GM19463 (cell line): ENCODE measurements at regions not wholly inside any gene's neighbourhood (a gene's known extent, or its start where the extent isn't known, plus 50 kb on each side); places are given as distances from the start of the nearest gene placed in this dataset.
A peak's percentile ranks its signal among the peaks of the same experiment; 100 is the strongest.
"Not testable (repeated sequence)": the region's sequence is repeated elsewhere in the genome, so short reads cannot be mapped to it uniquely, and the experiment has no call there.

ENCODE experiments used
- ATAC-seq: cut with Tn5 transposase; IDR thresholded peaks from one replicate; pipeline ENCODE4 v1.9.1; 2021; ENCODE audit warnings: mild to moderate bottlenecking, moderate library complexity; ENCODE audit not compliant: unreplicated experiment

- ATAC-seq: no peak
Observed at GRCh38 chr14:46596236-46596635, 55.3 kb downstream of the RPL10L start.

GRCh38 chr14:46582826-46583225 lies 68.8 kb downstream of the RPL10L start:
- ATAC-seq: no peak

DNA sequence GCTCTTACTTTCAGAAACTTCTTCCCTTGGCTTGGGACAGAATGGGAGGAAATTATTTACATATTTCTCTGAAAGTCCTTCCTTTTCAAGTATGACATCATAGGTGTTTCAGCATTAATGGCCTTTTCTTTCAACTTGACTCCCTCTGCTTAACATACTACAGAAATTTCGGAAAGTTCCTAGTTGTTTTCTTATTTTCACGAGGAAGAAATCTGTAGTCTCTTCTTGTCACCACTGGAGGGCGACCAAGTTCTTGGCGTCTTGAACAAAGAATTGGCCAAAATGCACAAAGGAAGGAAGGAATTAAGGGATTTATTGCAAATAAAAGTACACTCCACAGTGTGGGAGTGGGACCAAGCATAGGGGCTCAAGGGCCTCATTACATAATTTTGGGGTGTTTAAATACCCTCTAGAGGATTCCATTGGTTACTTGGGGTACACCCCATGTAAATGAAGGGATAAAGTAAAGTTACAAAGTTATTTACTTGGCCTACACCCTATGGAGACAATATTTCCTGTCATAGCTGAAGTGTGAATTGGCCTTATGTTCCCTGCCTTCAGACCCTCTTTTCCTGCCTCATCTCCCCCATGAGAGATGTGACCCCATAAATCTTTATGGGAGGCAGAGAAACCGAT lies 70.4 kb downstream of the RPL10L start:
- ATAC-seq: no peak

DNA sequence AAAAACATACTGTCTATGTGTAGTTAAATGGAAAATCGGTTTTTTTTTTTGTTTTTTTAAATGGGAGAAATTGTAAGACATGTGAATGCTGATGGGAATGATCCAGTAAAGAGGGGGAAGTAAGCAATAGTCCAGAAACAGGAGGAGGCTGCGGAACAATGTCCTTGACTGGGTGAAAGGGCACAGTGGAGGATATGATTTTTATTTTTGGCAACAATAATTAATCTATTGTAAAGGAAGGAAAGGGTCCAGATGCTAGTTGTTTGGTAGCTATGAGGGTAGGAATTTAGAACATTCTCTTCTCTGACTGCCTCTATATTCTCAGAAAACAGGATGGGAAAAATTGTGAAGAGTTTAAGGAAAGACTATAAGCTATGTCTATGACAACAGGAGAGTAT lies 76.6 kb downstream of the RPL10L start:
- no peak for ATAC-seq

- ATAC-seq: no peak
Observed at GRCh38 chr14:46574221-46574977, 77.2 kb downstream of the RPL10L start.

DNA sequence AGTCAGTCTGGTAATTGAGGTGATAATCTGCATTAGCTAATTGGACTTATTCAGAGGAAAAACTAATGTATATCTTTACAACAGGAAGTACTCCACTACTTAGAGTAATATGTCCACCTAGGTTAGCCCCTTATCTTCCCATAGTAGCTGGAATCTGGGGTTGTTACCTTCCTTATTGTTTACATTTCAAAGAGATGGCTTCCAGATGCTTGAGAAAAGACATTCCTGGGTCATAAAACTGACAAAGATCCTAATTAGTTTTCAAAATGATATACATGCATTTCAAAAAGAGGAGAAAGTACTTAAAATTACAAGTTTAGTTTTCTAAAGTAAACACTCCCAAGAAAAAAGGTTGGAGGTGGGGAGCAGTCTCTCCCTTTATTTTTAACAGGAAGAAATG lies 78.1 kb downstream of the RPL10L start:
- ATAC-seq: no peak

DNA sequence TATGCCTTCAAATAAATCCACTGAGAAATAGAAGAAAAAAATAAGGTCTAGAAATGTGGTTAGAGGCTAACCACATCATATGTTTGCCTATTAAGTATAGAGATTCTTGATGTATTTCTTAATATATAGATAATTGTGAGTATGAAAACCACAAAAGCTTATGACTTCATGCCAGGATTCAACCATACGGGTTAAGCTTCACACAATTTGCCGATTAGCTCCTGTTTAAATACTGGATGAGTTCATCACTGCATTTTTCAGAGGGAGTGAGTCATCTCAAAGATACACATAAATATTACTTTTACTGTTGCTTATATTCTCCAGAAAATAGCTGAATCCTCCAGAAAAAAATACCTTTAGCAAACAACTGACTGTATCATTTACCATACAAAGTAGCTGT lies 79.6 kb downstream of the RPL10L start:
- ATAC-seq: no peak

GRCh38 chr14:46568161-46568560 lies 83.4 kb downstream of the RPL10L start:
- not testable (repeated sequence) for ATAC-seq

DNA sequence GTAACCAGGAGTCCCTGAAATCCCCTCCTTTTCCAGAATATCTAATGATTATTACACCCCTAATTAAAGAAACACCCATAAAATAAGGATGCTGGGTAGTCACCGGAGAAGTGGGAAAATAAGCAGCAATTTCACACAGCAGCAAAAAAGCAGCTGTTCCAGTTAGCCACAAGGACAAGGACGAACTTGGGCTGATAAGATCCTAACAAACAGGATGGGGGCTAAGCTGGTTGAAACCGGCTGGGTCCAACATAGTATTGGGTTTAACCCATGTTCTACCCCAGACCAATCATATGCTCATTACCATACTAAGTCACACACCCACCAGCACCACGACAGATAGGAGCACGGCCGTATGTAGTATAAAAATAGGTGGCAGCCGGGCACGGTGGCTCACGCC lies 100.7 kb downstream of the RPL10L start:
- ATAC-seq: no peak

- no peak for ATAC-seq
Observed at GRCh38 chr14:46540986-46541385, 110.6 kb downstream of the RPL10L start.

DNA sequence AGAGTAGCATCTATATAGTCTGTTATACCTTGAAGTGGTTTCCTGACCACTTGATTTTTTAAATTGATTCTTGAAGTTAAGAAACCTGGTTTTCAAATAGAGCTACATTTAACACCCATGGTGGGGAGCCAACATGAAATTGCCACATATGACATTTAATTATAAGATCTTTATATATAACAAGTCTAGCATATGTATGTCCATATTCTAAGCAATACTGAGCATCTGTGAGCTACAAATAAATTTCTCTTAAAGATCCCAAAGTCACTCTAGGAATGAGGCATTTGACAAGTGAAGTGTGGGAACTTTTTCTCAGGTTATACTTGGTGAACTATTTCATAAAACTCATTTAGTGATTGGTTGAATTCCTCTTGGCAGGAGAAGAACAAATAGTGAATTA lies 132.5 kb downstream of the RPL10L start:
- ATAC-seq: no peak

DNA sequence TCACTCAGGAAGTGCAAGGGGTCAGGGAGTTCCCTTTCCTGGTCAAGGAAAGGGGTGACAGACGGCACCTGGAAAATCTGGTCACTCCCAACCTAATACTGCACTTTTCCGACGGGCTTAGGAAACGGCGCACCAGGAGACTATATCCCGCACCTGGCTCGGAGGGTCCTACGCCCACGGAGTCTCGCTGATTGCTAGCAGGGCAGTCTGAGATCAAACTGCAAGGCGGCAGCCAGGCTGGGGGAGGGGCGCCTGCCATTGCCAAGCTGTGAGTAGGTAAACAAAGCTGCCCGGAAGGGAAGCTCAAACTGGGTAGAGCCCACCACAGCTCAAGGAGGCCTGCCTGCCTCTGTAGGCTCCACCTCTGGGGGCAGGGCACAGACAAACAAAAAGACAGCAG lies 142.8 kb downstream of the RPL10L start:
- not testable (repeated sequence) for ATAC-seq

GRCh38 chr14:46499521-46499920 lies 152.1 kb downstream of the RPL10L start:
- no peak for ATAC-seq

DNA sequence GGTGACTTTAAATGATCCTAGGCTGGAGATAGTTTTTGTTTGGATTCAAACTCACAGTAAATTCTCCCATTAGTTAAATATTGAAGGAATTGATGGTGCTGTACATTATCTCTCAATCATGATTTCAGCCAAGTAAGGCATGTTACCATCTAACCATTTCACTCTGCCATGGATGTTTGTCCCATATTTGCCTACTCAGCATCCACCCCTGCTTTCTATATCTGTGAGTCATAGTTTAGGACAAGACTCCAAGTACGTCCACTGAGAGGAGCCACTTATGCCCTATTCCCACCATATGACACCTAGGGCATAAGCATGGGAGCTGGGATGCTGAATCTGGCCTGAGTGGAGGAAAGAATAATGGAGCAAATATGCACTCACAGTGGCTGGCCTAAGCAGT lies 155.2 kb downstream of the RPL10L start:
- ATAC-seq: no peak

- ATAC-seq: peak; percentile 94
Observed at GRCh38 chr14:46490238-46490685, 161.3 kb downstream of the RPL10L start.

DNA sequence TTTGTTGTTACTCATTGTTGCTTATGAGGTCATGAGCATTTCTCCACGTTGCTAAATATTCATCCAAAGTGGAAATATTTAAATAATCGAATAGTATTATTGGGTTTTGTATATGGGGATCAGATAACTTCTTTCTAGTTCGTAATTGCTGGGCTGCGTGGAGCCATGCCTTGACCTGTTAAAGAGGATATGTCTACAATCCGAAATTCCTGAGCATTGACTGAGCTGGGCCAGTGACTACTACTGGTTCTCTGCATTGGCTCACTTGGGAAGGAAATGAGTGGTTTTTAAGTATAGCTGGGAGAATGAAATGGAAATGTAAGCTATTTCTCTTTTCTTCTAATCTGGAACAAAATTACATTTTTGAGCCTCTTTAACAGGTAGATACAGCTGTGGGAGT lies 163.2 kb downstream of the RPL10L start:
- no peak for ATAC-seq

- ATAC-seq: no peak
Observed at GRCh38 chr14:46487582-46488350, 163.8 kb downstream of the RPL10L start.

GRCh38 chr14:46482200-46482599 lies 169.4 kb downstream of the RPL10L start:
- ATAC-seq: no peak

GRCh38 chr14:46480817-46481216 lies 170.8 kb downstream of the RPL10L start:
- ATAC-seq: no peak

- no peak for ATAC-seq
Observed at GRCh38 chr14:46472261-46472660, 179.3 kb downstream of the RPL10L start.

GRCh38 chr14:46464341-46464740 lies 187.2 kb downstream of the RPL10L start:
- no peak for ATAC-seq

- ATAC-seq: no peak
Observed at GRCh38 chr14:46451800-46452199, 199.8 kb downstream of the RPL10L start.
